MM.1S (cell line): ENCODE measurements at regions not wholly inside any gene's neighbourhood (a gene's known extent, or its start where the extent isn't known, plus 50 kb on each side); places are given as distances from the start of the nearest gene placed in this dataset.
"Not testable (repeated sequence)": the region's sequence is repeated elsewhere in the genome, so short reads cannot be mapped to it uniquely, and the experiment has no call there.

Source experiments
- DNase-seq: peaks from one replicate; pipeline ENCODE4 v3.0.0-alpha.2; 2015
- H2AFZ ChIP-seq: fragments of 300-600 bp; sonication (generic); 2 replicates; pipeline ENCODE4 v1.6.0; 2016; ENCODE audit warnings: antibody characterized with exemption, low read length
- H3F3A ChIP-seq: fragments of 300-600 bp; sonication (generic); 2 replicates; pipeline ENCODE4 v1.6.1; 2016; ENCODE audit warnings: mild to moderate bottlenecking, antibody characterized with exemption, low read length, moderate library complexity, mixed read lengths; ENCODE audit not compliant: insufficient read depth
- H3K27ac ChIP-seq: fragments of 300-600 bp; sonication (generic); 2 replicates; pipeline ENCODE4 v1.5.1; 2016; ENCODE audit warnings: mild to moderate bottlenecking, low read length
- H3K27me3 ChIP-seq: fragments of 300-600 bp; sonication (generic); replicated peaks from 2 replicates; pipeline ENCODE4 v1.6.0; 2016; ENCODE audit warnings: low read length; ENCODE audit not compliant: insufficient read depth
- H3K36me3 ChIP-seq: fragments of 300-600 bp; sonication (generic); replicated peaks from 2 replicates; pipeline ENCODE4 v1.6.1; 2016; ENCODE audit warnings: mild to moderate bottlenecking, low read length, mixed read lengths; ENCODE audit not compliant: insufficient read depth
- H3K4me1 ChIP-seq: fragments of 300-600 bp; sonication (generic); 2 replicates; pipeline ENCODE4 v1.6.1; 2016; ENCODE audit warnings: low read length, mixed read lengths
- H3K4me2 ChIP-seq: fragments of 300-600 bp; sonication (generic); 2 replicates; pipeline ENCODE4 v1.6.0; 2016; ENCODE audit warnings: low read depth, low read length
- H3K4me3 ChIP-seq: fragments of 300-600 bp; sonication (generic); 2 replicates; pipeline ENCODE4 v1.5.1; 2016; ENCODE audit warnings: low read length, mixed read lengths
- H3K79me2 ChIP-seq: fragments of 300-600 bp; sonication (generic); 2 replicates; pipeline ENCODE4 v1.6.1; 2016; ENCODE audit warnings: mixed run types, low read length, mixed read lengths
- H3K9ac ChIP-seq: fragments of 300-600 bp; sonication (generic); 2 replicates; pipeline ENCODE4 v1.6.1; 2016; ENCODE audit warnings: low read length, mixed read lengths
- H3K9me2 ChIP-seq: fragments of 300-600 bp; sonication (generic); replicated peaks from 2 replicates; pipeline ENCODE4 v1.6.1; 2016; ENCODE audit warnings: mild to moderate bottlenecking, low read length, mixed read lengths; ENCODE audit not compliant: insufficient read depth
- H3K9me3 ChIP-seq: fragments of 300-600 bp; sonication (generic); replicated peaks from 2 replicates; pipeline ENCODE4 v1.6.1; 2016; ENCODE audit warnings: mild to moderate bottlenecking, low read length, mixed read lengths; ENCODE audit not compliant: insufficient read depth
- H4K20me1 ChIP-seq: fragments of 300-600 bp; sonication (generic); 2 replicates; pipeline ENCODE4 v1.6.1; 2016; ENCODE audit warnings: mild to moderate bottlenecking, low read length, moderate library complexity, mixed read lengths; ENCODE audit not compliant: insufficient read depth
- CTCF ChIP-seq: fragments of 300-600 bp; sonication (generic); IDR thresholded peaks from 2 replicates; pipeline ENCODE4 v1.5.1; 2016; ENCODE audit warnings: antibody characterized with exemption, low read length, mixed read lengths
- EZH2 ChIP-seq: fragments of 300-600 bp; sonication (generic); optimal IDR thresholded peaks from 2 replicates; pipeline ENCODE3; 2017; ENCODE audit warnings: low read depth, mild to moderate bottlenecking, antibody characterized with exemption, low read length, mixed read lengths
- EZH2phosphoT487 ChIP-seq: fragments of 300-600 bp; sonication (generic); IDR thresholded peaks from 2 replicates; pipeline ENCODE4 v1.6.1; 2018; ENCODE audit warnings: antibody characterized with exemption, low read length

- DNase-seq = no peak
- Histone ChIP-seq H3K4me1 (no peaks in the 10 kb centered on the region), H3K79me2 (no peaks in the 10 kb centered on the region), H3K9me3 (no peaks in the 10 kb centered on the region), H4K20me1 (no peaks in the 10 kb centered on the region), H3K4me3 (no peak overlapping the region), H3K9ac (no peak overlapping the region), H3K4me2 (no peak overlapping the region), H3F3A (no peaks in the 10 kb centered on the region), H3K9me2 (no peaks in the 10 kb centered on the region), H3K27me3 (no peaks in the 10 kb centered on the region), H2AFZ (no peak overlapping the region), H3K36me3 (no peaks in the 10 kb centered on the region), H3K27ac (no peak overlapping the region)
- TF ChIP-seq CTCF (no peak), EZH2 (no peak), EZH2phosphoT487 (no peak)
Observed at GRCh38 chr18:78492813-78493371, 486.7 kb upstream of the SALL3 start.

GRCh38 chr18:78493490-78493889 is 486.1 kb upstream of the SALL3 start:
- H3K27ac ChIP-seq, H3K4me3 ChIP-seq, H3K9me3 ChIP-seq, H3K27me3 ChIP-seq, H3K36me3 ChIP-seq, H4K20me1 ChIP-seq, H3F3A ChIP-seq, DNase-seq, H2AFZ ChIP-seq, H3K79me2 ChIP-seq, H3K4me2 ChIP-seq, H3K4me1 ChIP-seq, H3K9me2 ChIP-seq, H3K9ac ChIP-seq: not testable (repeated sequence)

GRCh38 chr18:78494204-78495085 is 485.2 kb upstream of the SALL3 start:
- H3K4me3 ChIP-seq = no peak overlapping the region
- H2AFZ ChIP-seq = no peak overlapping the region
- no peaks in the 10 kb centered on the region for H3K27me3 ChIP-seq
- no peaks in the 10 kb centered on the region for H3F3A ChIP-seq
- H3K27ac ChIP-seq = no peak overlapping the region
- H3K9me3 ChIP-seq = no peaks in the 10 kb centered on the region
- H3K4me1 ChIP-seq = no peaks in the 10 kb centered on the region
- H3K9me2 ChIP-seq = no peaks in the 10 kb centered on the region
- H4K20me1 ChIP-seq = no peaks in the 10 kb centered on the region
- no peak overlapping the region for H3K9ac ChIP-seq
- no peak for DNase-seq
- H3K79me2 ChIP-seq = no peaks in the 10 kb centered on the region
- H3K4me2 ChIP-seq = no peak overlapping the region
- no peak for TF ChIP-seq EZH2phosphoT487
- TF ChIP-seq EZH2 = no peak
- TF ChIP-seq CTCF = no peak
- H3K36me3 ChIP-seq = no peaks in the 10 kb centered on the region

GRCh38 chr18:78495550-78495949 is 484.1 kb upstream of the SALL3 start:
- Histone ChIP-seq H3K4me2 (no peak overlapping the region), H3K79me2 (no peaks in the 10 kb centered on the region), H3K27ac (no peak overlapping the region), H3K27me3 (no peaks in the 10 kb centered on the region), H3F3A (no peaks in the 10 kb centered on the region), H3K9ac (no peak overlapping the region), H3K9me2 (no peaks in the 10 kb centered on the region), H3K4me1 (no peaks in the 10 kb centered on the region), H3K4me3 (no peak overlapping the region), H3K9me3 (no peaks in the 10 kb centered on the region), H2AFZ (no peak overlapping the region), H3K36me3 (no peaks in the 10 kb centered on the region), H4K20me1 (no peaks in the 10 kb centered on the region)
- no peak for TF ChIP-seq EZH2
- no peak for TF ChIP-seq EZH2phosphoT487
- TF ChIP-seq CTCF = no peak
- DNase-seq = no peak
